HCT116 (cell line): ENCODE measurements at regions not wholly inside any gene's neighbourhood (a gene's known extent, or its start where the extent isn't known, plus 50 kb on each side); places are given as distances from the start of the nearest gene placed in this dataset.

ENCODE experiments used
- ATAC-seq: fragments of 200-7000 bp; cut with Tn5 transposase; 2 replicates; pipeline ENCODE4 v1.9.1; 2020; ENCODE audit warnings: mild to moderate bottlenecking, moderate library complexity
- BruUV-seq: library from RNA; stranded (reverse); fragments of 400-500 nt; replicated peaks from 2 replicates; lab custom pipeline; 2021; lab: Mats Ljungman, UMichigan
- CTCF ChIA-PET: fragments of 300-600 bp; sonication (Branson Sonifier 250); formaldehyde crosslinking; loops from one replicate; lab custom pipeline; 2021; ENCODE audit warnings: antibody characterized with exemption; lab: Charles Lee
- POLR2A ChIA-PET: fragments of 300-600, 350-600 bp; sonication (Branson Sonifier 250); formaldehyde crosslinking; loops from one replicate; lab custom pipeline; 2021; ENCODE audit warnings: antibody characterized with exemption; lab: Charles Lee
- RAD21 ChIA-PET, 2 experiments: fragments of 300-600 bp; sonication (Branson Sonifier 250); formaldehyde crosslinking; loops; one replicate each; lab custom pipeline; 2023; ENCODE audit warnings: low total read pairs in 2 of 2; ENCODE audit not compliant: uncharacterized antibody in 2 of 2, unreplicated experiment in 2 of 2, low non-redundant PET in 1 of 2; lab: Charles Lee
- DNase-seq: peaks from one replicate; pipeline ENCODE4 v3.0.0-alpha.2; 2010; ENCODE audit warnings: low read depth, low spot score
- H2AFZ ChIP-seq: fragments of 200-600 bp; shearing (Covaris generic), sonication (generic); 2 replicates; pipeline ENCODE4 v1.6.1; 2017; ENCODE audit warnings: low read depth, mixed run types, mixed read lengths, antibody characterized with exemption, low read length; ENCODE audit not compliant: poor library complexity, severe bottlenecking
- H3K27ac ChIP-seq: 2 replicates; pipeline ENCODE4 v1.5.1; 2012; ENCODE audit warnings: low read depth, low read length
- H3K27me3 ChIP-seq: fragments of 200-600 bp; sonication (generic); 2 replicates; pipeline ENCODE4 v1.6.1; 2016; ENCODE audit warnings: mixed run types, low read length, mixed read lengths; ENCODE audit not compliant: insufficient read depth
- H3K36me3 ChIP-seq, 2 experiments: fragments of 200-500 bp in 1 of 2; fragments of 200-600 bp in 1 of 2; sonication (Bioruptor generic) in 1 of 2; sonication (generic) in 1 of 2; 2 replicates each; pipeline versions ENCODE4 v1.5.1 to v1.6.1; 2014 to 2016; ENCODE audit warnings: low read length in 2 of 2, inconsistent platforms in 1 of 2, mixed read lengths in 1 of 2, mixed run types in 1 of 2; ENCODE audit not compliant: insufficient read depth in 2 of 2, control insufficient read depth in 1 of 2
- H3K4me1 ChIP-seq, 2 experiments: fragments of 200-600 bp in 1 of 2; sonication (generic) in 1 of 2; 2 replicates each; pipeline versions ENCODE4 v1.5.1 to v1.6.1; 2012 to 2017; ENCODE audit warnings: low read length in 2 of 2, inconsistent platforms in 1 of 2, mild to moderate bottlenecking in 1 of 2, mixed read lengths in 1 of 2, mixed run types in 1 of 2, moderate library complexity in 1 of 2; ENCODE audit not compliant: insufficient read depth in 2 of 2, control insufficient read depth in 1 of 2
- H3K4me2 ChIP-seq: fragments of 200-600 bp; sonication (generic); 2 replicates; pipeline ENCODE4 v1.6.1; 2017; ENCODE audit warnings: mixed run types, low read length, mixed read lengths
- H3K4me3 ChIP-seq, 2 experiments: fragments of 200-600 bp in 1 of 2; sonication (generic) in 1 of 2; replicated peaks in 1 of 2; 2 replicates each; pipeline ENCODE4 v1.5.1; 2011 to 2016; ENCODE audit warnings: low read length in 2 of 2, control low read depth in 1 of 2, low read depth in 1 of 2, mild to moderate bottlenecking in 1 of 2, mixed read lengths in 1 of 2, mixed run types in 1 of 2
- H3K79me2 ChIP-seq: fragments of 200-600 bp; sonication (generic); 2 replicates; pipeline ENCODE4 v1.6.1; 2017; ENCODE audit warnings: mild to moderate bottlenecking, mixed run types, low read length, moderate library complexity, mixed read lengths; ENCODE audit not compliant: insufficient read depth
- H3K9ac ChIP-seq: fragments of 200-600 bp; sonication (generic); 2 replicates; pipeline ENCODE4 v1.6.1; 2016; ENCODE audit warnings: low read length, mixed read lengths
- H3K9me2 ChIP-seq: fragments of 200-600 bp; sonication (generic), shearing (Covaris generic); 2 replicates; pipeline ENCODE4 v1.6.1; 2017; ENCODE audit warnings: mixed run types, mild to moderate bottlenecking, moderate library complexity; ENCODE audit not compliant: insufficient read depth
- H3K9me3 ChIP-seq, 2 experiments: fragments of 200-500 bp in 1 of 2; fragments of 200-600 bp in 1 of 2; sonication (Bioruptor generic) in 1 of 2; sonication (generic) in 1 of 2; 2 replicates each; pipeline ENCODE4 v1.6.1; 2014 to 2017; ENCODE audit warnings: low read length in 2 of 2, mixed read lengths in 2 of 2, inconsistent platforms in 1 of 2, low read depth in 1 of 2, mild to moderate bottlenecking in 1 of 2, mixed run types in 1 of 2, moderate library complexity in 1 of 2; ENCODE audit not compliant: control insufficient read depth in 1 of 2, insufficient read depth in 1 of 2
- H4K20me1 ChIP-seq: fragments of 200-600 bp; sonication (generic), shearing (Covaris generic); 2 replicates; pipeline ENCODE4 v1.6.1; 2017; ENCODE audit warnings: mixed run types, mild to moderate bottlenecking, moderate library complexity; ENCODE audit not compliant: insufficient read depth
- CBX3 ChIP-seq: IDR thresholded peaks from 2 replicates; pipeline ENCODE4 v1.6.1; 2012; ENCODE audit warnings: low read depth
- ELF1 ChIP-seq: IDR thresholded peaks from 2 replicates; pipeline ENCODE4 v1.6.1; 2012; ENCODE audit warnings: low read depth, borderline replicate concordance
- EZH2 ChIP-seq: fragments of 200-600 bp; sonication (generic); IDR thresholded peaks from 2 replicates; pipeline ENCODE4 v1.6.1; 2017; ENCODE audit warnings: antibody characterized with exemption, mixed run types
- EZH2phosphoT487 ChIP-seq: fragments of 200-600 bp; IDR thresholded peaks from 2 replicates; pipeline ENCODE4 v1.6.1; 2018; ENCODE audit warnings: antibody characterized with exemption, borderline replicate concordance
- JUND ChIP-seq: IDR thresholded peaks from 2 replicates; pipeline ENCODE4 v1.6.1; 2012
- POLR2A ChIP-seq: IDR thresholded peaks from 2 replicates; pipeline ENCODE4 v1.7.0; 2011; ENCODE audit warnings: borderline replicate concordance; ENCODE audit not compliant: insufficient read depth, insufficient read length; ENCODE audit errors: extremely low read depth
- POLR2AphosphoS5 ChIP-seq: IDR thresholded peaks from 2 replicates; pipeline ENCODE4 v1.6.1; 2011; ENCODE audit warnings: mild to moderate bottlenecking, low read depth, low read length, moderate library complexity
- RAD21 ChIP-seq: IDR thresholded peaks from 2 replicates; pipeline ENCODE4 v1.6.1; 2012; ENCODE audit warnings: low read depth, mild to moderate bottlenecking
- REST ChIP-seq: IDR thresholded peaks from 2 replicates; pipeline ENCODE4 v1.6.1; 2012; ENCODE audit warnings: low read depth
- TCF7L2 ChIP-seq: IDR thresholded peaks from 2 replicates; pipeline ENCODE4 v1.7.0; 2011; ENCODE audit warnings: borderline replicate concordance, inconsistent platforms; ENCODE audit not compliant: insufficient read depth, insufficient read length; ENCODE audit errors: extremely low read depth
- ZBTB33 ChIP-seq: IDR thresholded peaks from 2 replicates; pipeline ENCODE4 v1.6.1; 2011; ENCODE audit warnings: mild to moderate bottlenecking, low read length, moderate library complexity; ENCODE audit not compliant: insufficient replicate concordance; ENCODE audit errors: extremely low read depth
- ZFX ChIP-seq: fragments of 450-650 bp; IDR thresholded peaks from 2 replicates; pipeline ENCODE4 v1.6.1; 2017
- ZNF274 ChIP-seq: fragments of 200-500 bp; sonication (Bioruptor generic); IDR thresholded peaks from 2 replicates; pipeline ENCODE4 v1.6.1; 2014; ENCODE audit warnings: mild to moderate bottlenecking, low read depth, low read length, inconsistent platforms
- intact Hi-C: fragments of 100-400 bp; cut with micrococcal nuclease; formaldehyde crosslinking; loops from 2 replicates; pipeline ENCODE4 v1.10.0; 2022
- TF ChIP-seq, protein P1 (sequence below), 3 experiments: fragments of 200-600 bp in 1 of 3; sonication (generic) in 1 of 3; IDR thresholded peaks in 2 of 3; conservative IDR thresholded peaks in 1 of 3; 2 replicates each; pipeline ENCODE4 v1.5.1; 2012 to 2017; ENCODE audit warnings: low read depth in 2 of 3, low read length in 2 of 3, antibody characterized with exemption in 1 of 3, borderline replicate concordance in 1 of 3, control low read depth in 1 of 3, mild to moderate bottlenecking in 1 of 3, mixed read lengths in 1 of 3, mixed run types in 1 of 3, moderate library complexity in 1 of 3; ENCODE audit not compliant: insufficient read depth in 1 of 3
- TF ChIP-seq, protein P2 (sequence below): IDR thresholded peaks from 2 replicates; pipeline ENCODE4 v1.6.1; 2012

DNA sequence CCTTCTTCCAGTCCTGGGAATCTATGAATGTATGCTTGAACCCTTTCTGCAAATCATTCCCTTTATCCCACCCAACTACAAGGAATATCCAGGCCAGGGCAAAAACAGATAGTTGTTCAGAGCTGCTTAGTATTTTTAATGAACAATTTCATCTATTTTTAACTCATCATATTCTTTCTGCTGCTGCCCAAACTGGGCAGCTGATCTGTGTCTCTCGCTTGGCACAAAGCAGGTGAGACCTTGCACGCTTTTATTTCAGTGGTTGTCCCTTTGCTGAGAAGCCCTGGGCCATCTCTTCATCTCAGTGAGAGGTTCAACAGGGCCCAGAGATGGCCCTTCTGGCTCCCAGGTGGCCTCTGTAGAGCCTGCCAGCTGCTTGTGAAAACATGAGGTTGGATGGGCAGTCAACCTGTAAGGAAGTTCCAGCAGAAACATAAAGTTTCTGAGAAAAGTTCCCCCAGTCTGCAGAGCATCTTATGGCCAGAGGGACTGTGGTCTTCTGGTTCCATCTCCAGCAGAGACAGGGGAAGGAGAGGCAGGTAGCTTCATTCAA is 57.5 kb downstream of the MYCN start (continued):
- no peak for TF ChIP-seq ZNF274
- TF ChIP-seq CBX3: no peak
- TF ChIP-seq POLR2AphosphoS5: no peak
- TF ChIP-seq, protein P1, sequence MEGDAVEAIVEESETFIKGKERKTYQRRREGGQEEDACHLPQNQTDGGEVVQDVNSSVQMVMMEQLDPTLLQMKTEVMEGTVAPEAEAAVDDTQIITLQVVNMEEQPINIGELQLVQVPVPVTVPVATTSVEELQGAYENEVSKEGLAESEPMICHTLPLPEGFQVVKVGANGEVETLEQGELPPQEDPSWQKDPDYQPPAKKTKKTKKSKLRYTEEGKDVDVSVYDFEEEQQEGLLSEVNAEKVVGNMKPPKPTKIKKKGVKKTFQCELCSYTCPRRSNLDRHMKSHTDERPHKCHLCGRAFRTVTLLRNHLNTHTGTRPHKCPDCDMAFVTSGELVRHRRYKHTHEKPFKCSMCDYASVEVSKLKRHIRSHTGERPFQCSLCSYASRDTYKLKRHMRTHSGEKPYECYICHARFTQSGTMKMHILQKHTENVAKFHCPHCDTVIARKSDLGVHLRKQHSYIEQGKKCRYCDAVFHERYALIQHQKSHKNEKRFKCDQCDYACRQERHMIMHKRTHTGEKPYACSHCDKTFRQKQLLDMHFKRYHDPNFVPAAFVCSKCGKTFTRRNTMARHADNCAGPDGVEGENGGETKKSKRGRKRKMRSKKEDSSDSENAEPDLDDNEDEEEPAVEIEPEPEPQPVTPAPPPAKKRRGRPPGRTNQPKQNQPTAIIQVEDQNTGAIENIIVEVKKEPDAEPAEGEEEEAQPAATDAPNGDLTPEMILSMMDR (IDR thresholded peaks at IDR 0.05 in 2 of 3, conservative IDR thresholded peaks at IDR 0.05 in 1 of 3; ENCODE audit: borderline replicate concordance in 1 of 3, insufficient read depth in 1 of 3, low read depth in 2 of 3, low read length in 2 of 3): no peak
- no peak for TF ChIP-seq TCF7L2
- no peak for TF ChIP-seq EZH2
- TF ChIP-seq RAD21: no peak

DNA sequence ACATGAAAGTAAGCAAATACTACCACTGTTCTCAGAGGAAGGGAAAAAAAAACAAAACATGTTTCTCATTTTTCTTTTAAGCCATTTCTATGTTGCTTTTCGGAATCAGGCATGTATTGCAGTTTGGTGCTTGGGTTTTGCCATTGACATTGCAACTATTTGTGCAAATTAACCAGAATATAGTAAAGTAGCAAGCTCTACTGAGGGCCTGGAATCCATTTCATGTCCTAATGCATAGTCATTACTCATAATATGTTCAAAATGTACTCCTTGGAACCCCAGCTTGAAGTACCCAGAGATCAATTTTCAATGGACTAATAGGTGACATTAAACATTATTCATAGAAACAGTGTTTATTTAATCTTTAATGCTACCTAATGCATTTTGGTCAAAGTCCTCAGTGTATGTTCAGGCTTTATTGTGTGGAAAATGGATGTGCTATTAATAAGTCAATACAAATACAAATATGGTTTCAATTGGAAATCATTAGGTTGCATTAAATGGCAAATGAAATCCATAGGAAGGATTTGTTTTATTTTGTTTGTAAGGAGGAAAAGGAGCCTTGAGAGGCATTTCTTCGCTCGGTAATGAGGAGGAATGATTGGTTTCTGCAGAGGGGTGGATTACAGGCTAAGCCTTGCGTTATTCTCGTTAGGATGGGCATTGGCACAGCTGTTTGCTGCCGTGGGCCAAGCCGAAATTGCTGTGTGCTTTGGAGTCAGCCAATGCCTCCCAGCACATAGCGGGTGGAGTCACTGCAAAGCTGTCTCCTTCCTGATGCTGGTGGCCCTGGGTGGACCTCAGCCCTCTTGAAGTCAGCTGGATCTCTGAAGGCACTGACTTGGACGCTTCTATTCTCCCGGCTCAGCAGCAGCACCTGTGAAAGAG is 56.4 kb downstream of the MYCN start:
- no peaks in the 10 kb centered on the region for H3K9me3 ChIP-seq
- no peaks in the 10 kb centered on the region for H3K36me3 ChIP-seq
- DNase-seq: no peak
- no peak overlapping the region for H2AFZ ChIP-seq
- H3K9me2 ChIP-seq: no peaks in the 10 kb centered on the region
- no peak overlapping the region for H3K27ac ChIP-seq
- ATAC-seq: no peak
- no peak for TF ChIP-seq ZBTB33
- TF ChIP-seq EZH2phosphoT487: no peak
- TF ChIP-seq ZNF274: no peak
- TF ChIP-seq ZFX: no peak
- TF ChIP-seq TCF7L2: no peak
- no peak for TF ChIP-seq REST
- TF ChIP-seq, protein P2, sequence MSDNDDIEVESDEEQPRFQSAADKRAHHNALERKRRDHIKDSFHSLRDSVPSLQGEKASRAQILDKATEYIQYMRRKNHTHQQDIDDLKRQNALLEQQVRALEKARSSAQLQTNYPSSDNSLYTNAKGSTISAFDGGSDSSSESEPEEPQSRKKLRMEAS: no peak
- TF ChIP-seq JUND: no peak
- no peak for TF ChIP-seq ELF1
- TF ChIP-seq POLR2A: no peak
- TF ChIP-seq CBX3: no peak
- POLR2A ChIA-PET: no interaction called here
- H3K27me3 ChIP-seq: peaks cover 30% of the 10 kb centered on the region
- intact Hi-C loops: no loop called here
- no TSS peak for BruUV-seq
- RAD21 ChIA-PET: no interaction called here
- no peaks in the 10 kb centered on the region for H4K20me1 ChIP-seq
- no peak overlapping the region for H3K9ac ChIP-seq
- no peaks in the 10 kb centered on the region for H3K4me1 ChIP-seq
- H3K4me2 ChIP-seq: no peak overlapping the region
- no peak overlapping the region for H3K4me3 ChIP-seq
- CTCF ChIA-PET: no interaction called here
- H3K79me2 ChIP-seq: no peaks in the 10 kb centered on the region
